ENCODE measurements at regions not wholly inside any gene's neighbourhood (a gene's known extent, or its start where the extent isn't known, plus 50 kb on each side); places are given as distances from the start of the nearest gene placed in this dataset.
"Not testable (repeated sequence)": the region's sequence is repeated elsewhere in the genome, so short reads cannot be mapped to it uniquely, and the experiment has no call there.

DNA sequence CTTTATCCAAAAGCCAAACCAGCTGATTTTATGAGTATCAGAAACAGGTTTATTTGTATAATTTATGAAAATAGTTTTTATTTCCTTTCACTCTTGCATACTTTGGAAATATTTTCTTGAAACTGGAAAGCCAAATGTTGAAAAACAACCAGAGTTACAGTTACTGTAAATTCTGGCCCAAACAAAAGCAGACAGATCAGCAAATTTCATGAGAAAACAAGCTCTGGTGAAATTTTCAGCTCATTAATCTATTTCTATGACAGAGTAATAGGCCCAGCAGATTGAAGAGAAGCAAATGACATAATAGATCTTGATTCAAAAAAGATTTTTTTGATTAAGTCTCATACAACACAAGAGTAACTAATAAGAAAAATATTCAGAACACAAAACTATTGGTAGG lies 182.7 kb downstream of the ENC1 start:
- Histone ChIP-seq H3K4me3 (ENCODE audit: low read length) (no peak overlapping the region), H3K4me1 (ENCODE audit: insufficient read depth, low read length) (no peaks in the 10 kb centered on the region), H3K9me3 (ENCODE audit: low read length) (no peaks in the 10 kb centered on the region), H3K27me3 (ENCODE audit: insufficient read depth, low read length) (no peaks in the 10 kb centered on the region), H2AFZ (ENCODE audit: low read depth, low read length) (no peak overlapping the region), H3K36me3 (ENCODE audit: insufficient read depth, low read length) (no peaks in the 10 kb centered on the region)

GRCh38 chr5:74454263-74455030 lies 186.1 kb downstream of the ENC1 start:
- H2AFZ ChIP-seq (ENCODE audit: low read depth, low read length), result no peak overlapping the region
- H3K9me3 ChIP-seq (ENCODE audit: low read length), result no peaks in the 10 kb centered on the region
- H3K27me3 ChIP-seq (ENCODE audit: insufficient read depth, low read length), result no peaks in the 10 kb centered on the region
- no peaks in the 10 kb centered on the region for H3K36me3 ChIP-seq (ENCODE audit: insufficient read depth, low read length)
- no peak overlapping the region for H3K4me3 ChIP-seq (ENCODE audit: low read length)
- H3K4me1 ChIP-seq (ENCODE audit: insufficient read depth, low read length), result no peaks in the 10 kb centered on the region

GRCh38 chr5:74452856-74453255 lies 187.7 kb downstream of the ENC1 start:
- Histone ChIP-seq H3K4me3 (ENCODE audit: low read length) (no peak overlapping the region), H3K9me3 (ENCODE audit: low read length) (no peaks in the 10 kb centered on the region), H2AFZ (ENCODE audit: low read depth, low read length) (no peak overlapping the region), H3K4me1 (ENCODE audit: insufficient read depth, low read length) (no peaks in the 10 kb centered on the region), H3K36me3 (ENCODE audit: insufficient read depth, low read length) (no peaks in the 10 kb centered on the region), H3K27me3 (ENCODE audit: insufficient read depth, low read length) (no peaks in the 10 kb centered on the region)

GRCh38 chr5:74450095-74450494 lies 190.4 kb downstream of the ENC1 start:
- Histone ChIP-seq H3K36me3 (ENCODE audit: insufficient read depth, low read length) (no peaks in the 10 kb centered on the region), H3K27me3 (ENCODE audit: insufficient read depth, low read length) (no peaks in the 10 kb centered on the region), H3K9me3 (ENCODE audit: low read length) (no peaks in the 10 kb centered on the region), H2AFZ (ENCODE audit: low read depth, low read length) (no peak overlapping the region), H3K4me1 (ENCODE audit: insufficient read depth, low read length) (no peaks in the 10 kb centered on the region), H3K4me3 (ENCODE audit: low read length) (no peak overlapping the region)

- no peak overlapping the region for H2AFZ ChIP-seq (ENCODE audit: low read depth, low read length)
- no peaks in the 10 kb centered on the region for H3K9me3 ChIP-seq (ENCODE audit: low read length)
- no peaks in the 10 kb centered on the region for H3K27me3 ChIP-seq (ENCODE audit: insufficient read depth, low read length)
- no peaks in the 10 kb centered on the region for H3K4me1 ChIP-seq (ENCODE audit: insufficient read depth, low read length)
- no peaks in the 10 kb centered on the region for H3K36me3 ChIP-seq (ENCODE audit: insufficient read depth, low read length)
- no peak overlapping the region for H3K4me3 ChIP-seq (ENCODE audit: low read length)
Observed at GRCh38 chr5:74446725-74447241, 193.7 kb downstream of the ENC1 start.

DNA sequence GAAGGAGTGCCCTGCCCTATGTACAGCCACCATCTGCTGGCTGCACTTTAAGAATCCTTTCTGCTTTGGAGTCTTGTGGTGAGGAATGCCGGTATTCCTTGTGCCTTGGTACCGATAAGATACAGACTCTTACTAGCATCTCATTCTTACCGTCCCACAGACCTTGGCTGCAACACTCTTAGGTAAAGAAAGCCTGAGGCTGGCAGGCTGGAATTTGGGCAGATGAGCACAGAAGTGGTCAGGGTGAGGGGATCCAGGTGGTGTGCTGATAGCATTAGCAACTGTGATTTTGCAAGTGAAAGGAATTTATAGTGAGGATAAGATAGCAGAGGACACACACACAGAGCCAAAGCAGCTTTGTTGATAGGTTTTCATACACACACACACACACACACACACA lies 198.1 kb downstream of the ENC1 start:
- no peaks in the 10 kb centered on the region for H3K36me3 ChIP-seq (ENCODE audit: insufficient read depth, low read length)
- no peaks in the 10 kb centered on the region for H3K27me3 ChIP-seq (ENCODE audit: insufficient read depth, low read length)
- H3K9me3 ChIP-seq (ENCODE audit: low read length), result no peaks in the 10 kb centered on the region
- no peak overlapping the region for H3K4me3 ChIP-seq (ENCODE audit: low read length)
- no peaks in the 10 kb centered on the region for H3K4me1 ChIP-seq (ENCODE audit: insufficient read depth, low read length)
- no peak overlapping the region for H2AFZ ChIP-seq (ENCODE audit: low read depth, low read length)

GRCh38 chr5:74441616-74442015 lies 198.9 kb downstream of the ENC1 start:
- Histone ChIP-seq H3K27me3 (ENCODE audit: insufficient read depth, low read length) (no peaks in the 10 kb centered on the region), H3K9me3 (ENCODE audit: low read length) (no peaks in the 10 kb centered on the region), H3K4me1 (ENCODE audit: insufficient read depth, low read length) (no peaks in the 10 kb centered on the region), H2AFZ (ENCODE audit: low read depth, low read length) (no peak overlapping the region), H3K36me3 (ENCODE audit: insufficient read depth, low read length) (no peaks in the 10 kb centered on the region), H3K4me3 (ENCODE audit: low read length) (no peak overlapping the region)

GRCh38 chr5:74440341-74440740 lies 200.2 kb downstream of the ENC1 start:
- Histone ChIP-seq H2AFZ (ENCODE audit: low read depth, low read length) (no peak overlapping the region), H3K27me3 (ENCODE audit: insufficient read depth, low read length) (no peaks in the 10 kb centered on the region), H3K4me1 (ENCODE audit: insufficient read depth, low read length) (no peaks in the 10 kb centered on the region), H3K9me3 (ENCODE audit: low read length) (no peaks in the 10 kb centered on the region), H3K4me3 (ENCODE audit: low read length) (no peak overlapping the region), H3K36me3 (ENCODE audit: insufficient read depth, low read length) (no peaks in the 10 kb centered on the region)

DNA sequence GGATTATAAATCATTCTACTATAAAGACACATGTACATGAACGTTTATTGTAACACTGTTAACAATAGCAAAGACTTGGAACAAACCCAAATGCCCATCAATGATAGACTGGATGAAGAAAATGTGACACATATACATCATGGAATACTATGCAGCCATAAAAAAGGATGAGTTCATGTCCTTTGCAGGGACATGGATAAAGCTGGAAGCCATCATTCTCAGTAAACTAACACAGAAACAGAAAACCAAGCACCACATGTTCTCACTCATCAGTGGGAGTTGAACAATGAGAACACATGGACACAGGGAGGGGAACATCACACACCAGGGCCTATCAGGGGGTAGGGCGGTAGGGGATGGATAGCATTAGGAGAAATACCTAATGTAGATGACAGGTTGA lies 202.7 kb downstream of the ENC1 start:
- H2AFZ ChIP-seq (ENCODE audit: low read depth, low read length); H3K27me3 ChIP-seq (ENCODE audit: insufficient read depth, low read length); H3K36me3 ChIP-seq (ENCODE audit: insufficient read depth, low read length); H3K4me3 ChIP-seq (ENCODE audit: low read length); H3K9me3 ChIP-seq (ENCODE audit: low read length): not testable (repeated sequence)
- H3K4me1 ChIP-seq (ENCODE audit: insufficient read depth, low read length), result peaks cover 12% of the 10 kb centered on the region

DNA sequence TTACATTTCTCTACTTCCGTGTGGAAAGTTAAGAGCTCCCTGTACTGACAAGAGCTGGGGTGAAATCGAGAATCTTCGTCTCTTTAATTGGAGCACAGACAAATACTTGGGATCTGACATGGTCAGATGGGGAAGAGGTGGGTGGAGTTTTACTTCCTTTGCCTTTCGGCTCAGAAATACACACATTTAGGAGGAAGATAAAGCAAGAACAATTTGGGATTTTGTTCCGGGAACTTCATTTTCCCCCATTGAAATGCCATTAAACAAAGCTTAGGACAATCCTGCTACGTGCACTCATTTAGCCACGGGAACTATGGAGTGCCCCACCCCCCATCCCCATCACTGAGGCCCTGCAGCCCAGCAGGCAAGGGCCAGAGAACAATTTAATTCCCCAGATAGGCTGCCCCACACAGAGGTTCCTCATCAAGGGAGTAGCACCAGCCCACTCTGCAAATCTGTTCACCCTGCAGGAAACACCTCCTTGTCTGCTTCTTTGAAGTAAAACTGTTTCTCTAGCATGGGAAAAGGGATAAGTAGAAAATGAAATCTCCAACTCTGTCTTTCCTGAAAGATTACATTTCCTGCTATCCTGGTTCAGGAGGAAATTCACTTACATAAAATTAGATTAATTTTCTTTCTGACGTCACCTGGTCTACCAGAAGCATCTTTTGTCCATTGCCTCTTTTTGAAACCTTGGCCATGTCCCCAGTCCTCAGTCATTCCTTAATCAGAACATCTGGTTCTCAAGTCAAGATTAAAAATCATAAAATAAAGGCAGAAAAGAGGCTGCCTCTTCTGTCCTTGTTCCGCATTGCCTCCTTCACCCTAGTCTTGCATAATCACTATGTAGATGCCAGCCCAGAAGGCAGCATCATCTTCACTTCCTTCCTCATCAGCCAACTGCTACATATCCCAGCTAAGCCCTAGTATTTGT lies 206.4 kb downstream of the ENC1 start:
- no peaks in the 10 kb centered on the region for H3K36me3 ChIP-seq (ENCODE audit: insufficient read depth, low read length)
- peaks cover 6% of the 10 kb centered on the region for H3K9me3 ChIP-seq (ENCODE audit: low read length)
- H2AFZ ChIP-seq (ENCODE audit: low read depth, low read length), result peak overlapping the region; percentile 41
- no peaks in the 10 kb centered on the region for H3K27me3 ChIP-seq (ENCODE audit: insufficient read depth, low read length)
- no peak overlapping the region for H3K4me3 ChIP-seq (ENCODE audit: low read length)
- H3K4me1 ChIP-seq (ENCODE audit: insufficient read depth, low read length), result peaks cover 12% of the 10 kb centered on the region

DNA sequence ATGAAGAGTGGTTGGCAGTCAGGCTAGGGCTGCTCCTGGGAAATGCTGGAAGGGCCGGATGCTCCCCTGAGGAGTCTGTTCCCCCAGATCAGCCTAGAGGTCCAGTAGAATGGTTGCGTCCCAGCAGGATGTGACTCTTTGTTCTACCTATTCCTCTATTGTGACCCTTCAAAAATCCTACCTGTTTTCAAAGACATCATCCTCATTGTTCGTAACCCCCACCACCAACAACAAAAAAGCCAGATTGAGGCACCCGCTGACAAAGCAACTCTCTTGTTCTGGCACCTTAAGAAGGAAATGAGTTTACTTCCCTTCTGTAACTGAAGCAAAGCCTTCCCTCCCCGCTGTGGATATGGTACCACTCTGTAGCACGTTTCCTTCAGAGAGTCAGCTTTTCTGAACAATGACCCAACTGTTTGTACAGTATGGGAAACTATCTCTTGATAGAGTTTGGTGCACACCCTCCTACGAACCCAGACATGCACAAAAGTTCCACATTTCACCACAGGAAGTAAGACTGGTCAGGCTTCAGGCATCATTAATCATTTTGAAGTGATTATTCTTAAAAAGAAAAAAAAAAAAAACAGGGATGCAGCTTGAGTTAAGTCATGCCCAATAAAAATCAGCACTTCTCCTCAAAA lies 207.2 kb downstream of the ENC1 start:
- Histone ChIP-seq H3K4me3 (ENCODE audit: low read length) (no peak overlapping the region), H3K4me1 (ENCODE audit: insufficient read depth, low read length) (peaks cover 12% of the 10 kb centered on the region), H3K36me3 (ENCODE audit: insufficient read depth, low read length) (no peaks in the 10 kb centered on the region), H3K27me3 (ENCODE audit: insufficient read depth, low read length) (no peaks in the 10 kb centered on the region), H3K9me3 (ENCODE audit: low read length) (peaks cover 6% of the 10 kb centered on the region), H2AFZ (ENCODE audit: low read depth, low read length) (peak overlapping the region; percentile 41)

DNA sequence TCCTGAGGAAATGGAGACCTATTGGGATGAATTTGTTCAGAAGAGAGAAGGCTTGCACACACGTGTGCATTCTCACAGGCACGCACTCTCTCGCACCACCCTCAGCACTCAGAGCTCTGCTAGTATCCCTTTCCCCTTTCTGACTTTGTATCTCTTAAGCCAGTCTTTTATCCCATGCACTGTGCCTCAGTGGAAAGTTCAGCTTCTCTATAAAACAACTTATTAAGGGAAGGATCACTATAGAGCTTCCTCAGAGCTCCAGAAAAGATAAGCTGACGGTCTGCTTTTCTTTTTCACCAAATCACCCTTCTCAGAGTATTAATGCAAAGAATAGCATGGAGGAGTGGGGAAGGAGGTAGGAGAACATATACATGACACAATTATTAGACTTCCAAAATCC lies 207.8 kb downstream of the ENC1 start:
- no peak overlapping the region for H2AFZ ChIP-seq (ENCODE audit: low read depth, low read length)
- H3K27me3 ChIP-seq (ENCODE audit: insufficient read depth, low read length), result no peaks in the 10 kb centered on the region
- peaks cover 6% of the 10 kb centered on the region for H3K9me3 ChIP-seq (ENCODE audit: low read length)
- no peaks in the 10 kb centered on the region for H3K36me3 ChIP-seq (ENCODE audit: insufficient read depth, low read length)
- no peak overlapping the region for H3K4me3 ChIP-seq (ENCODE audit: low read length)
- H3K4me1 ChIP-seq (ENCODE audit: insufficient read depth, low read length), result peaks cover 12% of the 10 kb centered on the region

- Histone ChIP-seq H3K36me3 (ENCODE audit: insufficient read depth, low read length) (no peaks in the 10 kb centered on the region), H3K9me3 (ENCODE audit: low read length) (peaks cover 6% of the 10 kb centered on the region), H2AFZ (ENCODE audit: low read depth, low read length) (no peak overlapping the region), H3K27me3 (ENCODE audit: insufficient read depth, low read length) (no peaks in the 10 kb centered on the region), H3K4me1 (ENCODE audit: insufficient read depth, low read length) (peaks cover 12% of the 10 kb centered on the region), H3K4me3 (ENCODE audit: low read length) (no peak overlapping the region)
Observed at GRCh38 chr5:74432216-74432615, 208.3 kb downstream of the ENC1 start.

Measured in neuron (in vitro differentiated cells).